B cell (primary cell): ENCODE measurements at regions not wholly inside any gene's neighbourhood (a gene's known extent, or its start where the extent isn't known, plus 50 kb on each side); places are given as distances from the start of the nearest gene placed in this dataset.

Source experiments
- ATAC-seq: fragments of 200-7000 bp; cut with Tn5 transposase; one replicate; pipeline ENCODE4 v1.10.0; 2021; ENCODE audit warnings: low read depth, mild to moderate bottlenecking, moderate number of reproducible peaks, moderate library complexity
- CTCF ChIA-PET: fragments of 350-600 bp; sonication (Branson Sonifier 250); formaldehyde crosslinking; loops from one replicate; lab custom pipeline; 2021; ENCODE audit warnings: antibody characterized with exemption, inconsistent platforms; lab: Charles Lee
- POLR2A ChIA-PET: fragments of 350-600 bp; sonication (Branson Sonifier 250); formaldehyde crosslinking; loops from one replicate; lab custom pipeline; 2021; ENCODE audit warnings: antibody characterized with exemption; lab: Charles Lee
- DNase-seq: peaks from one replicate; pipeline ENCODE4 v3.0.0; 2013
- H2AFZ ChIP-seq: 2 replicates; pipeline ENCODE4 v1.6.1; 2012; ENCODE audit warnings: mild to moderate bottlenecking, low read depth, low read length; ENCODE audit not compliant: insufficient read depth, poor library complexity, severe bottlenecking
- H3K27ac ChIP-seq, 2 donors: 1 replicate in 1 of 2; 2 replicates in 1 of 2; pipeline ENCODE4 v1.5.1; 2012 to 2013; ENCODE audit warnings: low read length in 2 of 2, mild to moderate bottlenecking in 2 of 2, moderate library complexity in 1 of 2
- H3K27me3 ChIP-seq, 4 experiments: fragments of 200-600 bp in 1 of 4; sonication (generic) in 1 of 4; replicated peaks in 1 of 4; 1 replicate in 2 of 4; 2 replicates in 2 of 4; pipeline versions ENCODE4 v1.6.1 to v1.7.0; 2013 to 2016; ENCODE audit warnings: low read length in 3 of 4, mild to moderate bottlenecking in 2 of 4, mixed read lengths in 1 of 4, moderate library complexity in 1 of 4; ENCODE audit not compliant: insufficient read depth in 4 of 4, control insufficient read depth in 3 of 4; ENCODE audit errors: control extremely low read depth in 1 of 4
- H3K36me3 ChIP-seq, 2 experiments: replicated peaks in 1 of 2; 1 replicate in 1 of 2; 2 replicates in 1 of 2; pipeline versions ENCODE4 v1.6.1 to v1.7.1; 2013; ENCODE audit warnings: low read length in 1 of 2; ENCODE audit not compliant: insufficient read depth in 2 of 2, control insufficient read depth in 1 of 2; ENCODE audit errors: control extremely low read depth in 1 of 2, extremely low read depth in 1 of 2
- H3K4me1 ChIP-seq, 2 donors: fragments of 200-600 bp in 1 of 2; sonication (generic) in 1 of 2; 1 replicate in 1 of 2; 2 replicates in 1 of 2; pipeline versions ENCODE4 v1.5.1 to v1.6.1; 2013 to 2017; ENCODE audit warnings: low read length in 2 of 2; ENCODE audit not compliant: control insufficient read depth in 2 of 2, insufficient read depth in 2 of 2
- H3K4me2 ChIP-seq: replicated peaks from 2 replicates; pipeline ENCODE3; 2012; ENCODE audit warnings: mild to moderate bottlenecking, low read depth, low read length; ENCODE audit not compliant: poor library complexity, severe bottlenecking
- H3K4me3 ChIP-seq, 5 experiments: fragments of 200-600 bp in 1 of 5; sonication (generic) in 1 of 5; 1 replicate in 3 of 5; 2 replicates in 2 of 5; pipeline versions ENCODE4 v1.5.1 to v1.7.0; 2011 to 2016; ENCODE audit warnings: low read length in 4 of 5, mild to moderate bottlenecking in 4 of 5, low read depth in 2 of 5, control low read depth in 1 of 5, moderate library complexity in 1 of 5; ENCODE audit not compliant: insufficient read depth in 1 of 5; ENCODE audit errors: control extremely low read depth in 1 of 5, extremely low read depth in 1 of 5
- H3K79me2 ChIP-seq: fragments of 200-600 bp; sonication (generic); one replicate; pipeline ENCODE4 v1.6.0; 2016; ENCODE audit warnings: low read length; ENCODE audit not compliant: control insufficient read depth, insufficient read depth
- H3K9ac ChIP-seq: fragments of 200-600 bp; sonication (generic); 2 replicates; pipeline ENCODE4 v1.6.1; 2017; ENCODE audit warnings: mild to moderate bottlenecking, low read length, moderate library complexity
- H3K9me3 ChIP-seq, 3 donors: one replicate each; pipeline versions ENCODE4 v1.6.1 to v1.7.1; 2013; ENCODE audit warnings: low read length in 2 of 3; ENCODE audit not compliant: control insufficient read depth in 2 of 3, insufficient read depth in 1 of 3; ENCODE audit errors: control extremely low read depth in 1 of 3
- H4K20me1 ChIP-seq: 2 replicates; pipeline ENCODE4 v1.6.0; 2012; ENCODE audit warnings: mild to moderate bottlenecking, low read length; ENCODE audit not compliant: insufficient read depth, control insufficient read depth, poor library complexity, severe bottlenecking
- H3K27ac Mint-ChIP-seq: one replicate; pipeline ENCODE4 v1.8.0; 2021; ENCODE audit warnings: mixed read lengths
- H3K27me3 Mint-ChIP-seq: one replicate; pipeline ENCODE4 v1.8.0; 2021; ENCODE audit warnings: mixed read lengths
- H3K4me1 Mint-ChIP-seq: one replicate; pipeline ENCODE4 v1.8.0; 2021; ENCODE audit warnings: mixed read lengths
- H3K4me3 Mint-ChIP-seq: one replicate; pipeline ENCODE4 v1.8.0; 2021; ENCODE audit warnings: mixed read lengths
- H3K9me3 Mint-ChIP-seq: one replicate; pipeline ENCODE4 v1.8.0; 2022; ENCODE audit warnings: mixed read lengths; ENCODE audit not compliant: insufficient read depth
- CTCF ChIP-seq: fragments of 200-600 bp; IDR thresholded peaks from one replicate; pipeline ENCODE4 v1.8.0; 2022; ENCODE audit warnings: antibody characterized with exemption, mild to moderate bottlenecking
- EZH2 ChIP-seq: IDR thresholded peaks from 2 replicates; pipeline ENCODE4 v1.6.1; 2012; ENCODE audit warnings: borderline replicate concordance, low read depth, mild to moderate bottlenecking, moderate library complexity, low read length; ENCODE audit not compliant: insufficient read depth, poor library complexity, severe bottlenecking
- WGBS: methylation state at CpG from one replicate; pipeline ENCODE4 v1.1.5; 2013; ENCODE audit warnings: missing lambda C conversion rate; ENCODE audit not compliant: insufficient coverage; 5-methylcytosine and 5-hydroxymethylcytosine counted together
- intact Hi-C: fragments of 100-400 bp; cut with micrococcal nuclease; formaldehyde crosslinking; loops from one replicate; pipeline ENCODE4 v1.10.0; 2022

DNA sequence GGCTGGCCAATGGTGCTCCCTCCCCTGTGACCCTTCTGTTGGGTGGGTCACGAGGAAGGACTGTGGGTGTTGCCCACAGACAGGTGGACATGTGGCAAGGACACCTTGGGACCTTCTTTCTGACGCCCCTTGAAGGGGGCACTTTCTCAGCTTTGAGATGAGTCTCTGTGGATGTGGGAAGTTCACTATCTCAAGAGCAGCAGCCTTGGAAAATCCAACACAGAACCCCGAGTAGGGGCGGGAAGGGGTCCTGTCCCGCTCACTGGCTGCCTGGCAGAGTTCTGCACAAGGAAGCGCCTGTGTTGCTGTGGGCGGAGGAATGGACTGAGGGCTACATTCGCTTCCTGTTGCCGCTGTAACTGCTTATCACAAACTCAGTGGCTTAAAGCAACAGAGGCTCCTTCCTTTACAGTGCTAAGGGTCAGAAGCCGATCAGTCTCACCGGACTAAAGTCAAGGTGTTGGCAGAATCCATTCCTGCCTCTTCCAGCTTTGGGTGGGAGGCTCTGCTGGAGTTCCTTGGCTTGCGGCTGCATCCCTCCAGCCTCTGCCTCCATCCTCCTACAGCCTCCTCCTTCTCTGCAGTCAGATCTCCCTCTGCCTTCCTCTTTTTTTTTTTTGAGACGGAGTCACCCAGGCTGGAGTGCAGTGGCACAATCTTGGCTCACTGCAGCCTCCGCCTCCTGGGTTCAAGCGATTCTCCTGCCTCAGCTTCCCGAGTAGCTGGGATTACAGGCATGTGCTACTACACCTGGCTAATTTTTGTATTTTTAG, 305.2 kb downstream of the SEC14L1 start:
- ChIA-PET CTCF (interaction anchor here (1.0 to 27.0 kb wide), 8 partner anchors 9 to 115 kb away, joined by 3 to 699 read pairs (median 12); no protein-coding TSS in a partner anchor), POLR2A (interaction anchor here (0.5 to 4.2 kb wide), 22 partner anchors 8 to 707 kb away, joined by 3 to 51 read pairs (median 12); no protein-coding TSS in a partner anchor)
- Histone ChIP-seq H3K9me3 (no peaks in the 10 kb centered on the region), H3K4me1 (peaks cover 82 to 100% of the 10 kb centered on the region in 2 donors), H3K27ac (peak overlapping the region; percentile 96 to 100), H3K4me3 (peak overlapping the region; percentile 32 to 54 (median 52)), H3K4me2 (peak overlapping the region; percentile 75), H3K27me3 (no peaks in the 10 kb centered on the region), H3K36me3 (peaks cover 0 to 6% of the 10 kb centered on the region in 2 experiments), H2AFZ (no peak overlapping the region), H3K9ac (peak overlapping the region; percentile 38), H4K20me1 (no peaks in the 10 kb centered on the region), H3K79me2 (peaks cover 66% of the 10 kb centered on the region)
- peak; percentile 89 for DNase-seq
- intact Hi-C loops: loop anchor here (1.0 to 10.0 kb wide), 4 partner anchors 19 to 1179 kb away; partner anchors contain the start of genes SEC14L1 and UBALD2
- peak; percentile 32 for ATAC-seq
- WGBS: 3% methylated on average over 13 of the region's 16 CpGs
- Mint-ChIP-seq H3K27me3 (no peaks in the 10 kb centered on the region), H3K4me3 (peak overlapping the region; percentile 79), H3K9me3 (no peaks in the 10 kb centered on the region), H3K27ac (peak overlapping the region; percentile 98), H3K4me1 (peaks cover 79% of the 10 kb centered on the region)
- TF ChIP-seq CTCF (no peak), EZH2 (no peak)
